HG03066 (cell line): ENCODE measurements at regions not wholly inside any gene's neighbourhood (a gene's known extent, or its start where the extent isn't known, plus 50 kb on each side); places are given as distances from the start of the nearest gene placed in this dataset.
"Not testable (repeated sequence)": the region's sequence is repeated elsewhere in the genome, so short reads cannot be mapped to it uniquely, and the experiment has no call there.

Experiments
- ATAC-seq: cut with Tn5 transposase; IDR thresholded peaks from one replicate; pipeline ENCODE4 v1.9.1; 2021; ENCODE audit warnings: low read depth; ENCODE audit not compliant: unreplicated experiment

DNA sequence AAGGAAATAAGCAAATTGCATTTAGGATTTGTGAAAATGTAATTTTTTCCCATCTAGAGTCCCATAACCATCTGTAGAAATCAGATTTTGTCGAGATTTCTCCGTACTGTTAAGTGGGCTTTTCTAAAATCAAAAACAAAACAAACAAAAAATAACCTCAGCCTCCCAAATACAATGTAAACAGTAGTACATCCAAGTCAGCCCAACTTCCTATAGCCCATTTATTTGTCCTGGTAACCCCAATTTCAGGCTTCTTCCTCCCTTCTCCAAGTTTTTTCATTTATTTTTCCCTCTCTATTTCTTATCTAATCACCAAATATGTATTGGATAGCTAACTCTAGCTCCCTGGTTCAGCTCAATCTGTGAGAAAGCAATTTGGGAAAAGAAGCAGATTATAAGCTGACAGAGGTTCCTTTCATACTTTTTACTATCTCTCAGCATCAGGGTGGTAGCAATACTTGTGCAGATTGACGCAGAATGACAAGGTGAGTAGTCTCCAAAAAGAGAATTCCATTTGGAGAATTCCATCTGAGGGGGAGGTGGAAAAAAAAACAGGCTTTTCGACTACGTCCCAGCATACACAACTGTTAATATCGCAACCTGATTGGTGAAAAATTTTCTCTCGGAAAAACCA is 132.6 kb upstream of the BTN3A2 start:
- no peak for ATAC-seq

DNA sequence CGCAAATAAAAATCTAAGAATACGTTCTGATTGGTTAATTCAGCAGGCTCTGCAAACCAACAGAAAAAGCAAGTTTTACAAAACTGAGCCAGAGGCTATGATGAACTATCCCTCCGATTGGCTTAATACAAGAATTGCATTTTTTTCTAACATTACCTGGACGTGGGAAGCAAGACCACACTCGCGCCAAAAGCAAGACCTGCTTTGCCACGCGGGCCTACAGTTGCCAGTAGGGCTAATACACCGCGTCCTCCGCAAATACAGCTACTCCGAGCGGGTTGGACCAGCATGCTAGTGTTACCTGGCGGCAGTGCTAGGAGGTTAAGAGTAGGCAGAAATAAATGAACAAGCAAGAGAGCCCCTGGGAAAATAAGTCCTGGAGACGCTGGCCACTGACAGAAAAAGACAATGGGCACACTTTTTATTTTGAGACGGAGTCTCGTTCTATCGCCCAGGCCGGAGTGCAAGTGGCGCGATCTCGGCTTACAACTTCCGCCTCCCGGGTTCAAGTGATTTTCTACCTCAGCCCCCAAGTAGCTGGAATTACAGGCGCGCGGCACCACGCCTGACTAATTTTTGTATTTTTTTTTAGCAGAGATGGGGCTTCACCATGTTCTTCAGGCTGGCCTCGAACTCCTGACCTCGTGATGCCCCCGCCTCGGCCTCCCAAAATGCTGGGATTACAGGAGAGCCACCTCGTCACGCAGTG is 131.9 kb upstream of the BTN3A2 start:
- peak; percentile 4 for ATAC-seq

DNA sequence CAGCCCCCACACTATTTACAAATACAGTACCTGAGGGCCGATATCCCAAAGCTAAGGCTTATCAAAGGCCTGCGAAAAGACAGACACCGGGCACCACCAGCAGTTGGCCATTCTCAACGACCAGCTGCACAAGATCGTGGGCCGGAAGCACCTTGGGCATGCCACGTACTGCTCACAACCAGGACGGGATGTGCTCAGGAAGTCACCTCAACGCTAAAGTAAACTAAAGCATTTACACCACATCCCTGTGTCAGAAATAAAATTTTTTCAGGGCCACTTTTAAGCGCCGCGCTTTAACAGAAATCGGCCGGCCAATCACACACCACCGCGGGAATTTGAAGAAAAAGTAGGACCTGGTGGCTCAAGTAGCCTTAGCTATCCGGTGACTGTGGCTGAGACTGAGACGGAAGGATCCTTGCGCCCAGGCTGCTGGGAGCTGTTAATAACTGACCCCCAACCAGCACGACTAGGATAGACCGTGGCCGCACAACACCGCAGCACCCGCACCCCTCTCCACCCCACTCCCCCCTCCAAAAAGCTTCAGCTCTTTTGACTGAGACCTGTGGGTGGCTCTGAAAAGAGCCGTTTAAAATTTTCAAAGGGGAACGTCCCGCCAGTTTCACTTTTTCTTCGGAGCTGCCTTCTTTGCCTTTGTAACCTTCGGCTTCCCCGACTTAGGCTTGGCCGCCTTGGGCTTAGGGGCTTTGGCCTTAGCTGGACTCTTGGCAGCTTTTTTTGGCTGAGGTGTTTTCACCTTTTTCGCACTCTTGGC is 131.2 kb upstream of the BTN3A2 start:
- peak; percentile 43 for ATAC-seq

DNA sequence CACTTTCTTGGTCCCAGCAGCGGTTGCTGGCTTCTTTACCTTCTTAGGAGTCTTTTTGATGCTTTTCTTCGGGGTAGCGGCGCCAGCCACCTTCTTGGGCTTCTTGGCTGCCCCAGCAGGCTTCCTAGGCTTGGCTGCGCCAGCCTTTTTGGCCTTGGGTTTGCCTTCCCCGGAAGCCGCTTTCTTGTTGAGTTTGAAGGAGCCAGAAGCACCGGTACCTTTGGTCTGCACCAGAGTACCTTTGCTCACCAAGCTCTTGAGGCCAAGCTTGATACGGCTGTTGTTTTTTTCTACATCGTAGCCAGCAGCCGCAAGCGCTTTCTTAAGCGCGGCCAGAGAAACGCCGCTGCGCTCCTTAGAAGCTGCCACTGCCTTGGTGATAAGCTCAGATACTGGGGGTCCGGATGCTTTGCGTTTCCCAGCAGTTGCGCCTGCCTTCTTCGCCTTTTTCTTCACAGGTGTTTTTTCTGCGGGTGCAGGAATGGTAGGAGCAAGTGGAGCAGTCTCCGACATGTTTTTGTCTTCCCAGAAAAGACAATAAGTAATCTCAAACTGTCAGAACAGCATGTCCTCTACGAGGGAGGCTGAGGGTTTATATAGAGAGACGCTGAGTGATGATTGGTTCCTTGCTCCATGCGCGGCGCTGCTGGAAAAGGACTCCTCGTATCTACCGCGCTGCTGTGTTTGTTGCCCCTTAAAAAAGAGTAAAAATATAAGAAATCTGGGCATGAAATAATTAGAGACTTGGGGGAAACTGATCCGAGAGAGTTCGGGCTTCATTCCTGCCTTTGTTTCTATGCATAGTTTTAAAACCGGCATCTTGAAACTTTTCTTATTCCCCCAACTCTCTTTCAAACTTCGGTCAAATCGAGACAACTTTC is 130.3 kb upstream of the BTN3A2 start:
- peak; percentile 45 for ATAC-seq

GRCh38 chr6:26235302-26235670 is 129.7 kb upstream of the BTN3A2 start:
- no peak for ATAC-seq

- ATAC-seq: not testable (repeated sequence)
These were observed 125.6 kb upstream of the BTN3A2 start for GRCh38 chr6:26239415-26239814.

DNA sequence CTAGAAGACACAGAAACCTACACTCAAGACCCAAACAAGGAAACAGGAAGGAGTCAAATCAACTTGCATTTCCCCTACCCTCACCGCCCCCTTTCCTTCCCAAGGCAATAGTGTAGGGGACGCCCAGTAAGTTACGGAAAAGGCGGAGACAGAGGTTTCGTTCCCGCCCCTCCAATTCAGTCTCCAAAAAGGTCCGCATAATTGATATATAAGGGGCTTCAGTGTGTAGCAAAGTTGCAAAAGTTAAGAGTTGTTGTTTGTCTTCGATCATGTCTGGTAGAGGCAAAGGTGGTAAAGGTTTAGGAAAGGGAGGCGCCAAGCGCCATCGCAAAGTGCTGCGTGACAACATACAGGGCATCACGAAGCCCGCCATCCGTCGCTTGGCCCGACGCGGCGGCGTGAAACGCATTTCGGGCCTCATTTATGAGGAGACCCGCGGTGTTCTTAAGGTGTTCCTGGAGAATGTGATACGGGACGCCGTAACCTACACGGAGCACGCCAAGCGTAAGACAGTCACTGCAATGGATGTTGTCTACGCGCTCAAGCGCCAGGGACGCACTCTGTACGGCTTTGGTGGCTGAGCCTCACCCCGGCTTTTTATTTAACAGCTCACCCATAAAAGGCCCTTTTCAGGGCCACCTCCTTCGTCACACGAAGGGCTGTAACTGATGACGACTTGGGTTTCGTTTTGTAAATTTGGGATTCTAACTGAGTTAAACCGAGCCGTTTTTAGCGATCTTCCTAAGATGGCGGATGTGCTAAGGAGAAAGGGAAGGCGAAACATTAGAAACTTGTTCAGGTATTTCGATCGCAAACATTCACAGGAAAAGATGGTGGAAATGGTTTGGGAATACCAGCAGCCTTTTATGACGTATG is 124.6 kb upstream of the BTN3A2 start:
- ATAC-seq: peak; percentile 58

- ATAC-seq: no peak
These were observed 123.7 kb upstream of the BTN3A2 start for GRCh38 chr6:26241033-26241895.

DNA sequence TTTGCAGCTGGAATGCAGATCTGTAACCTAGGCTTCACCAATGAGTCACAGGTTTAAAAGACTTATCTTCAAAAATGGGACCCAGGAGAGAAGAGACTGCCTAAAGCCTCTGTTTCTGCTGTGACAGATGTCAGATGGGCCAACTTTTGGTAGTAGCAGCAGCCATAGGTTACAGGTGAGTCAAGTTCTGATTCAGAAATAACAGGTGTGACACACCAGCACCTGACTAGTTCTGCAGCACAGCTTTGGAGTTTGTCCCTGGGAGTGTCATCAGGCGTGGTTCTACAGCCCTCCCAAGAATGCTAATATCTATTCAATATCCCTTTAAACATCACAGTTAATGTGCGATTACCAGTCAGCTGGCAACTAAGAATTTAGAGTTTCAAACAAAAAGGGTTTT is 121.9 kb upstream of the BTN3A2 start:
- ATAC-seq: no peak

DNA sequence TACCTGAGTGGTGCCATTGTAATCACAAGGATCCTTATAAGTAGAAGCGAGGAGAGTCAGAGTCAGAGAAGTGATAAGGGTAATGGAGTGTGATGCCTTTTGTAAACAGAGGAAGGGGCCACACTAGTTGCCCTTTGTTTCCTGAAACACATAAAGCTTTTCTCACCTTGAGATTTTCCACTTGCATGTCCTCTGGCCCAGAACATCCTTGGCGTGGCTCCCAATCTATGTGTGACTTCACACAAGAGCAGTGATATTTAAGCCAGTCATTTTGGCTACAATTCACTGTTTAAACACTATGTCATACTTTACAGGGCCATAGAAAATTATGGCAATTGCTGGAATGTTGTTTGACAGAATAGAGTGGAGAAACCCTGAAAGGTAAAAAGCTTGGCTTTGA is 121.2 kb upstream of the BTN3A2 start:
- no peak for ATAC-seq

DNA sequence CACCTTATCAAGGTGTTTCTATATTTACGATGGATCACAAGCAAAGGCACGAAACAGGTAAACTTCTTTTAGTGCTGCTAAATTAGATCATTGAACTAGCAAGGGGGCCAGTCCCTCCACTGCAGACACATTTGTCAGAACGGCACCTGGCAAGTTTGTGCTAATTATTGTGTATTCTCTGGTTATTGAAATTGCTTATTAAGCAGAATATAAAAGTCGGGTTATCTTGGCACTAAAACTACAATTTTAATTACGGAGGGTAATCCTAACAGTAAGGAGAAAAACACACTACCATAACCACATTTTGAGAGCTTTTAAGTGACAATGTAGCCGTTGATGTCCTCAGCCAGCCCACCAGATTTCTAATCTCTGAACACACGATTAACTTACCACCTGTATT is 118.9 kb upstream of the BTN3A2 start:
- no peak for ATAC-seq

DNA sequence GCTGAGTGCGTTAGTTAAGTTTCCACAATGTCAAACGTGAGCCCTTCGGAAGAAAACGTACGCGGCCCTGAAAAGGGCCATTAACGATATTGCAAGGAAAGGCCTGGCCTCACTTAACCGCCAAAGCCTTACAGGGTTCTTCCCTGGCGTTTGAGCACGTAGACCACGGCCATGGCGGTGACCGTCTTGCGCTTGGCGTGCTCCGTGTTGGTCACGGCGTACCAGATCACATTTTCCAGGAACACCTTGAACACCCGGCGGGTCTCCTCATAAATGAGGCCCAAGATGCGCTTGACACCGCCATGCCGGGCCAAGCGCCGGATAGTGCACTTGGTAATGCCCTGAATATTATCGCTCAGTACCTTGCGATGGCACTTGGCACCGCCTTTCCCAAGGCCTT is 118.4 kb upstream of the BTN3A2 start:
- no peak for ATAC-seq

DNA sequence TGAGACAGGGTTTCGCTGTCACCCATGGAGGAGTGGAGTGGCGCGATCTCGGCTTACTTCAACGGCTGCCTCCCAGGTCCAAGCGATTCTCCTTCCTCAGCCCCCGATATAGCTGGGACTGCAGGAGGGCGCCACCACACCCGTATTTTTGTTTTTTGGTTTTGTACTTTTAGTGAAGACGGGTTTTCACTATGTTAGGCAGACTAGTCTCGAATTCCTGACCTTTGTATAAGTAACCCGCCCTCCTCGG is 115.4 kb upstream of the BTN3A2 start:
- peak; percentile 6 for ATAC-seq

GRCh38 chr6:26249957-26250697 is 114.9 kb upstream of the BTN3A2 start:
- ATAC-seq: peak; percentile 40

DNA sequence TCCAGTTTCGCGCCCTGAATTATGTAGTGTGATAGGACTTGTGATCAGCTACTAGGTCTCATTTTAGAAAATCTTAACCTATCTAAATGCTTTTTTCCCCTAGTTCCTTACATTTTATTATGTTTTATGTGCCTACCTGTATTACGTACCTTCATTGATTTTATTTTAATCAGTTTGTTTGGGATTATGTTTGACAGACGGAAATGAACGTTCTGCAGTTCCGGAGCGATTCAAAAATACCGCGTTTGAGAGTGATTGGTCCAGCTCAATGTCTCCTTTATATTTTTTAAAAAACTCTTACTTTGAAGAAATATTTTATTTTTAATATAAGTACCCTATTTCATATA is 114.3 kb upstream of the BTN3A2 start:
- ATAC-seq: peak; percentile 16

GRCh38 chr6:26251354-26252076 is 113.5 kb upstream of the BTN3A2 start:
- peak; percentile 57 for ATAC-seq

DNA sequence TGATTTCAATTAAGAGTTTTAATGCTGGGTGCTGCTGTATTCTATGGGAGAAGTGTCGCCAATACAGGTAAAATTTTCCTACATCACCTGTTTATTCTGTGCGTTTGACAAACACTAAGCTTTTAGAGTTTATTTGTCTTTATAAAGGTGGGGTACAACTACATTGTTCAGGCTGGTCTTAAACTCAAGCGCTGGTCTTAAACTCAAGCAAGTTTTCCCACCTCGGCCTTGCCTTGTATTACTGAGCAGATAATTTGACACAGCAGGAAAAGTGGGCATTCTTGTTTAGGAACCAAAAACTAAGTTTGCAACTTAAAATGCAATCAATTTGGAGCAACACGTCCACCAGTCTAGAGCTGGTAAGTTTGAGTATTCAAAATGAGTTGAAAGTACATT is 112.9 kb upstream of the BTN3A2 start:
- ATAC-seq: no peak

DNA sequence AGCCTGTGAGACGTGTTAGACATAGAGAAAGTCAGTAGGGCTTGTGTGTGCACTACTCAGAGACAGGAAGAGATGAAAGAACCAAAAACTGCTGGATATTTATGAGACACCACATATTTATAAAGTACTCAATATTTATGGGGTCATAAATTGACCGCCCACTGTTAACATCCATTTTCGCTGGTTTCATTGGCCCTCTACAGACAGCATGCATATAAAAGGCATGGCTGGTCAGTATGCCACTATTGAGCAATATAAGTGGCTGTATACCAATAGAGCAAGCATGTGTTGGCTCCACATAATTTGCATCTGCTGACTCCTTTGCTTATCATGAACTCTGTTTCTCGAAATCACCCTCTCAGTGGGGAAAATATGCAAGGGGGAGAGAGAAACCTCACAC is 110.3 kb upstream of the BTN3A2 start:
- ATAC-seq: no peak
